Stomach (tissue), 8 donors: ENCODE measurements at regions not wholly inside any gene's neighbourhood (a gene's known extent, or its start where the extent isn't known, plus 50 kb on each side); places are given as distances from the start of the nearest gene placed in this dataset.

ENCODE experiments used
- DNase-seq, 2 donors: peaks; one replicate each; pipeline versions ENCODE4 v3.0.0 to v3.0.0-alpha.2; 2013 to 2019
- H3K27ac ChIP-seq, 5 donors: fragments of 200-600 bp in 4 of 5; sonication (generic) in 4 of 5; one replicate each; pipeline ENCODE4 v1.5.1; 2013 to 2019; ENCODE audit warnings: mild to moderate bottlenecking in 1 of 5, moderate library complexity in 1 of 5
- H3K27me3 ChIP-seq, 3 donors: fragments of 200-600 bp; sonication (generic); one replicate each; pipeline ENCODE4 v1.5.1; 2017 to 2019; ENCODE audit warnings: mixed run types in 1 of 3
- H3K36me3 ChIP-seq, 4 donors: fragments of 200-600 bp; sonication (generic); 1 replicate in 3 of 4; 2 replicates in 1 of 4; pipeline ENCODE4 v1.5.1; 2016 to 2019
- H3K4me1 ChIP-seq, 4 donors: fragments of 200-600 bp; sonication (generic); one replicate each; pipeline ENCODE4 v1.5.1; 2016 to 2019
- H3K4me3 ChIP-seq, 4 donors: fragments of 200-600 bp; sonication (generic) in 3 of 4; one replicate each; pipeline ENCODE4 v1.5.1; 2016 to 2019; ENCODE audit warnings: mild to moderate bottlenecking in 1 of 4
- H3K9me3 ChIP-seq, 4 donors: fragments of 200-600 bp; sonication (generic); one replicate each; pipeline ENCODE4 v1.5.1; 2016 to 2019
- CTCF ChIP-seq, 7 experiments: fragments of 450-650 bp in 4 of 7; fragments of 200-600 bp in 3 of 7; sonication (generic) in 3 of 7; IDR thresholded peaks; one replicate each; pipeline ENCODE4 v1.5.1; 2016 to 2019; ENCODE audit warnings: antibody characterized with exemption in 7 of 7, control low read depth in 2 of 7, mild to moderate bottlenecking in 1 of 7
- EP300 ChIP-seq: sonication (generic); formaldehyde crosslinking; IDR thresholded peaks from one replicate; pipeline ENCODE4 v1.6.1; 2017; ENCODE audit warnings: antibody characterized with exemption
- POLR2A ChIP-seq, 4 donors: fragments of 450-650 bp; IDR thresholded peaks; one replicate each; pipeline ENCODE4 v1.6.1; 2016; ENCODE audit warnings: antibody characterized with exemption in 4 of 4, control low read depth in 2 of 4, mild to moderate bottlenecking in 1 of 4, moderate library complexity in 1 of 4
- POLR2AphosphoS5 ChIP-seq, 3 donors: sonication (generic); formaldehyde crosslinking; IDR thresholded peaks; one replicate each; pipeline ENCODE4 v1.6.1; 2016; ENCODE audit warnings: antibody characterized with exemption in 3 of 3
- WGBS, 5 donors: extraction: QIAGEN DNeasy Blood & Tissue Kit in 3 of 5; methylation state at CpG; one replicate each; pipeline versions ENCODE4 v1.1.5 to v1.1.7; 2013 to 2018; 5-methylcytosine and 5-hydroxymethylcytosine counted together
- intact Hi-C: fragments of 100-400 bp; cut with DNase I; formaldehyde crosslinking; loops from one replicate; pipeline ENCODE4 v1.15.1; 2023; ENCODE audit warnings: low total_unique reads
- donor health status: healthy with polysubstance abuse.
- donor health status: Bipolar disorder and iron deficiency.
- donor health status: healthy.

GRCh38 chr5:165241811-165242210 lies 1736.4 kb downstream of the MAT2B start:
- DNase-seq: no peak
- intact Hi-C loops: no loop called here
- WGBS, 5 donors: 92 to 99% (median 95%) methylated on average over 1 of the region's 1 CpG
- H3K4me1 ChIP-seq: no peaks in the 10 kb centered on the region
- no peaks in the 10 kb centered on the region for H3K27me3 ChIP-seq
- H3K36me3 ChIP-seq: no peaks in the 10 kb centered on the region
- H3K27ac ChIP-seq: no peak overlapping the region
- no peak overlapping the region for H3K4me3 ChIP-seq
- H3K9me3 ChIP-seq: no peaks in the 10 kb centered on the region
- TF ChIP-seq EP300: no peak
- TF ChIP-seq POLR2AphosphoS5 (IDR thresholded peaks at IDR 0.05): no peak
- no peak for TF ChIP-seq POLR2A (IDR thresholded peaks at IDR 0.05)
- TF ChIP-seq CTCF (IDR thresholded peaks at IDR 0.05): no peak

- no peak overlapping the region for H3K27ac ChIP-seq
- H3K4me3 ChIP-seq: no peak overlapping the region
- no peaks in the 10 kb centered on the region for H3K4me1 ChIP-seq
- no peaks in the 10 kb centered on the region for H3K9me3 ChIP-seq
- H3K27me3 ChIP-seq: no peaks in the 10 kb centered on the region
- intact Hi-C loops: no loop called here
- H3K36me3 ChIP-seq: no peaks in the 10 kb centered on the region
- TF ChIP-seq POLR2A (IDR thresholded peaks at IDR 0.05) (no peak), EP300 (no peak), POLR2AphosphoS5 (IDR thresholded peaks at IDR 0.05) (no peak), CTCF (IDR thresholded peaks at IDR 0.05) (no peak)
- peak in 1 of 2 donors; percentile 41 for DNase-seq
- 54 to 73% (median 66%) methylated on average over 2 of the region's 2 CpGs for WGBS, 5 donors
Observed at GRCh38 chr5:165242646-165243045, 1737.2 kb downstream of the MAT2B start.

- no peak for DNase-seq
- TF ChIP-seq POLR2A (IDR thresholded peaks at IDR 0.05) (no peak), EP300 (no peak), POLR2AphosphoS5 (IDR thresholded peaks at IDR 0.05) (no peak), CTCF (IDR thresholded peaks at IDR 0.05) (no peak)
- H3K4me3 ChIP-seq: no peak overlapping the region
- 44 to 61% (median 49%) methylated on average over 3 of the region's 3 CpGs for WGBS, 5 donors
- intact Hi-C loops: no loop called here
- H3K9me3 ChIP-seq: no peaks in the 10 kb centered on the region
- no peaks in the 10 kb centered on the region for H3K27me3 ChIP-seq
- no peaks in the 10 kb centered on the region for H3K36me3 ChIP-seq
- no peak overlapping the region for H3K27ac ChIP-seq
- H3K4me1 ChIP-seq: no peaks in the 10 kb centered on the region
Observed at GRCh38 chr5:165244407-165244806, 1739.0 kb downstream of the MAT2B start.

GRCh38 chr5:165258197-165258771 lies 1752.9 kb downstream of the MAT2B start:
- intact Hi-C loops: no loop called here
- no peaks in the 10 kb centered on the region for H3K9me3 ChIP-seq
- H3K4me1 ChIP-seq: peaks cover 0 to 9% (median 0%) of the 10 kb centered on the region in 4 donors
- no peak overlapping the region for H3K4me3 ChIP-seq
- no peaks in the 10 kb centered on the region for H3K27me3 ChIP-seq
- DNase-seq: peak in 1 of 2 donors; percentile 62
- H3K36me3 ChIP-seq: no peaks in the 10 kb centered on the region
- 60 to 69% (median 66%) methylated on average over 6 of the region's 6 CpGs for WGBS, 5 donors
- TF ChIP-seq POLR2A (IDR thresholded peaks at IDR 0.05) (no peak), EP300 (no peak), CTCF (IDR thresholded peaks at IDR 0.05) (no peak), POLR2AphosphoS5 (IDR thresholded peaks at IDR 0.05) (no peak)
- no peak overlapping the region for H3K27ac ChIP-seq
